ENCODE measurements at regions not wholly inside any gene's neighbourhood (a gene's known extent, or its start where the extent isn't known, plus 50 kb on each side); places are given as distances from the start of the nearest gene placed in this dataset.

DNA sequence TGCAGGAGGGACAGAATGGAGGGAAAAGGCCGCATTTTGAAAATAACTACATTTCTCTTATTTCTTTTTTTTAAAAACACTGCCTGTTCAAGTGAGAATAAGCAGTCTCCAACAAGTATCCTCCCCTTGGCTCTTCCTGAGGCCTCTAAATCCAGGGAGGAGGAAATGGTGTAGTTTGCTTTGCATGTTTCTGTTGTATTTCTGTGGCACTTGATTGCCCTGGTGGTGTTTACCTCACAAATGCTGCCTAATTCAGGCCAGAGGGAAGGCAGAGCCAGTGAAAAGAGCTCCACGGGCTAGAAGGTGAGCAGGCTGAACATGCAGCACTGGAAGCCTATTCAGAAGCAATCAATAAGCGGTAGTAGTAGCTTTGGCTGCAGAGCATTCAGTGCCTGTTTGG lies 149.3 kb upstream of the ATP11B start:
- peaks cover 2% of the 10 kb centered on the region for H3K27me3 ChIP-seq (ENCODE audit: control insufficient read depth, insufficient read depth, low read length)
- no TSS peak for BruUV-seq (replicated peaks)
- no peaks in the 10 kb centered on the region for H3K36me3 ChIP-seq (ENCODE audit: control insufficient read depth, insufficient read depth, low read length)
- in situ Hi-C loops (cut with HindIII; ENCODE audit: low pct_unique_long_range_greater_than_20kb, low sequenced_read_pairs) (no loop called here), intact Hi-C loops (cut with micrococcal nuclease; ENCODE audit: unreplicated experiment) (no loop called here)
- ATAC-seq = no peak
- DNase-seq (ENCODE audit: low read depth, low spot score) = no peak
- H3K4me3 ChIP-seq (ENCODE audit: low read depth in 2 of 2, low read length in 2 of 2) = no peak overlapping the region
- ChIA-PET CTCF (no interaction called here), POLR2A (no interaction called here)
- TF ChIP-seq TCF7L2 (IDR thresholded peaks at IDR 0.05; ENCODE audit: low read depth, low read length) (no peak), SIN3A (IDR thresholded peaks at IDR 0.05; ENCODE audit: borderline replicate concordance, insufficient read depth, low read depth, low read length) (no peak), POLR2AphosphoS5 (IDR thresholded peaks at IDR 0.05; ENCODE audit: low read depth, low read length) (no peak), CTCF (IDR thresholded peaks at IDR 0.05) (no peak)
- TF ChIP-seq, protein P1, sequence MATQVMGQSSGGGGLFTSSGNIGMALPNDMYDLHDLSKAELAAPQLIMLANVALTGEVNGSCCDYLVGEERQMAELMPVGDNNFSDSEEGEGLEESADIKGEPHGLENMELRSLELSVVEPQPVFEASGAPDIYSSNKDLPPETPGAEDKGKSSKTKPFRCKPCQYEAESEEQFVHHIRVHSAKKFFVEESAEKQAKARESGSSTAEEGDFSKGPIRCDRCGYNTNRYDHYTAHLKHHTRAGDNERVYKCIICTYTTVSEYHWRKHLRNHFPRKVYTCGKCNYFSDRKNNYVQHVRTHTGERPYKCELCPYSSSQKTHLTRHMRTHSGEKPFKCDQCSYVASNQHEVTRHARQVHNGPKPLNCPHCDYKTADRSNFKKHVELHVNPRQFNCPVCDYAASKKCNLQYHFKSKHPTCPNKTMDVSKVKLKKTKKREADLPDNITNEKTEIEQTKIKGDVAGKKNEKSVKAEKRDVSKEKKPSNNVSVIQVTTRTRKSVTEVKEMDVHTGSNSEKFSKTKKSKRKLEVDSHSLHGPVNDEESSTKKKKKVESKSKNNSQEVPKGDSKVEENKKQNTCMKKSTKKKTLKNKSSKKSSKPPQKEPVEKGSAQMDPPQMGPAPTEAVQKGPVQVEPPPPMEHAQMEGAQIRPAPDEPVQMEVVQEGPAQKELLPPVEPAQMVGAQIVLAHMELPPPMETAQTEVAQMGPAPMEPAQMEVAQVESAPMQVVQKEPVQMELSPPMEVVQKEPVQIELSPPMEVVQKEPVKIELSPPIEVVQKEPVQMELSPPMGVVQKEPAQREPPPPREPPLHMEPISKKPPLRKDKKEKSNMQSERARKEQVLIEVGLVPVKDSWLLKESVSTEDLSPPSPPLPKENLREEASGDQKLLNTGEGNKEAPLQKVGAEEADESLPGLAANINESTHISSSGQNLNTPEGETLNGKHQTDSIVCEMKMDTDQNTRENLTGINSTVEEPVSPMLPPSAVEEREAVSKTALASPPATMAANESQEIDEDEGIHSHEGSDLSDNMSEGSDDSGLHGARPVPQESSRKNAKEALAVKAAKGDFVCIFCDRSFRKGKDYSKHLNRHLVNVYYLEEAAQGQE (IDR thresholded peaks at IDR 0.05; ENCODE audit: insufficient read depth in 1 of 2, low read depth in 2 of 2, low read length in 1 of 2) = no peak
- H3K27ac ChIP-seq (ENCODE audit: low read length) = no peak overlapping the region
- H3K9me3 ChIP-seq (ENCODE audit: control insufficient read depth, insufficient read depth, low read depth, low read length) = no peaks in the 10 kb centered on the region
- no peaks in the 10 kb centered on the region for H3K4me1 ChIP-seq (ENCODE audit: control insufficient read depth, insufficient read depth, low read length)

DNA sequence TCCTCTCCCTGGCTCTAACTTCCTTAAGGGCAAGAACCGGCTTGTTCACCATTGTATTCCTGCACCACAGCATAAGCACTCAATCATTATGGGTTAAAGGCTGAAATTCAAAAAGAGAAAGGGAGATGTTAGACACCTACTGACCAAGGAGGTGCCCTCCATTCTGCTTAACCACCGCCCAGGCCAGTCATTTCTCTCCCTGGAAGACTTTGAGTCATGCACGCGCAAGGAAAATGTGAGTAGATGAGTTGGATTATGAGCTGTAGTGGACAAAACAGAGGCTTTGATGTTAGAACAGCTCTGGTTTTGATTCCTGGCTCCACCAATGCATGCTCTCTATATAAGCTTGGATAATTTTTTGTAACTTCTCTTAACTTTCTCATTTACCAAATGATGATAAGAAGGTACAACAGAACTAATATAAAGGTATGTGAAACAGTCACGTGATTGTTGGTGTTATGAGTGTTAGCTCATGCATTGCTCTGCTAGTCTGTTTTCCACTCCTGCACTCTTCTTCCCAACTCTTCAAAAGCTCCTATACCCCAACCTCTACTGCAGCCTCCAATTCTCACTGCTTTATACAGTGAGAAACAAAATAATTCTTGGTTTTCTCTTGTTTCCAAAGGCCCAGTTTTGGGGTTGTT lies 148.4 kb upstream of the ATP11B start:
- H3K36me3 ChIP-seq (ENCODE audit: control insufficient read depth, insufficient read depth, low read length) = no peaks in the 10 kb centered on the region
- in situ Hi-C loops (cut with HindIII; ENCODE audit: low pct_unique_long_range_greater_than_20kb, low sequenced_read_pairs) (no loop called here), intact Hi-C loops (cut with micrococcal nuclease; ENCODE audit: unreplicated experiment) (no loop called here)
- no TSS peak for BruUV-seq (replicated peaks)
- DNase-seq (ENCODE audit: low read depth, low spot score) (no peak), ATAC-seq (no peak)
- no peak overlapping the region for H3K27ac ChIP-seq (ENCODE audit: low read length)
- POLR2A ChIA-PET = no interaction called here
- peaks cover 2% of the 10 kb centered on the region for H3K27me3 ChIP-seq (ENCODE audit: control insufficient read depth, insufficient read depth, low read length)
- no peaks in the 10 kb centered on the region for H3K9me3 ChIP-seq (ENCODE audit: control insufficient read depth, insufficient read depth, low read depth, low read length)
- no peak overlapping the region for H3K4me3 ChIP-seq (ENCODE audit: low read depth in 2 of 2, low read length in 2 of 2)
- no peak for TF ChIP-seq CTCF (IDR thresholded peaks at IDR 0.05)
- no peak for TF ChIP-seq TCF7L2 (IDR thresholded peaks at IDR 0.05; ENCODE audit: low read depth, low read length)
- no peaks in the 10 kb centered on the region for H3K4me1 ChIP-seq (ENCODE audit: control insufficient read depth, insufficient read depth, low read length)
- CTCF ChIA-PET = no interaction called here

Measured in Panc1 (cell line).